Tibial artery (tissue), 4 donors: ENCODE measurements at regions not wholly inside any gene's neighbourhood (a gene's known extent, or its start where the extent isn't known, plus 50 kb on each side); places are given as distances from the start of the nearest gene placed in this dataset.

Experiments used
- DNase-seq, 2 donors: peaks; one replicate each; pipeline ENCODE4 v3.0.0-alpha.2; 2019
- H3K27ac ChIP-seq, 2 donors: fragments of 200-600 bp; sonication (generic) in 1 of 2; 1 replicate in 1 of 2; 2 replicates in 1 of 2; pipeline ENCODE4 v1.5.1; 2018 to 2019; ENCODE audit warnings: mild to moderate bottlenecking in 1 of 2
- H3K27me3 ChIP-seq, 2 donors: fragments of 200-600 bp; sonication (generic) in 1 of 2; one replicate each; pipeline versions ENCODE4 v1.5.1 to v1.6.0; 2016 to 2019
- H3K36me3 ChIP-seq, 3 donors: fragments of 200-600 bp; sonication (generic) in 2 of 3; one replicate each; pipeline ENCODE4 v1.5.1; 2016 to 2019; ENCODE audit warnings: mild to moderate bottlenecking in 2 of 3
- H3K4me1 ChIP-seq, 4 donors: fragments of 200-600 bp; sonication (generic) in 2 of 4; 1 replicate in 3 of 4; 2 replicates in 1 of 4; pipeline ENCODE4 v1.5.1; 2016 to 2019
- H3K4me3 ChIP-seq, 2 donors: fragments of 200-600 bp; sonication (generic) in 1 of 2; 1 replicate in 1 of 2; 2 replicates in 1 of 2; pipeline ENCODE4 v1.5.1; 2018 to 2019; ENCODE audit warnings: mild to moderate bottlenecking in 2 of 2
- H3K9me3 ChIP-seq, 3 donors: fragments of 200-600 bp; sonication (generic) in 1 of 3; one replicate each; pipeline ENCODE4 v1.5.1; 2016 to 2019
- CTCF ChIP-seq, 2 experiments: fragments of 200-600 bp in 1 of 2; fragments of 450-650 bp in 1 of 2; IDR thresholded peaks; one replicate each; pipeline ENCODE4 v1.5.1; 2017 to 2019; ENCODE audit warnings: antibody characterized with exemption in 2 of 2, mild to moderate bottlenecking in 1 of 2, moderate library complexity in 1 of 2
- intact Hi-C: fragments of 100-400 bp; cut with DNase I; formaldehyde crosslinking; loops from one replicate; pipeline ENCODE4 v1.15.0; 2023; ENCODE audit warnings: low total_unique reads

GRCh38 chr9:89702401-89702800 lies 97.6 kb downstream of the GADD45G start:
- Histone ChIP-seq H3K36me3 (no peaks in the 10 kb centered on the region), H3K9me3 (no peaks in the 10 kb centered on the region), H3K4me1 (peaks cover 0 to 6% (median 0%) of the 10 kb centered on the region in 4 donors), H3K27ac (no peak overlapping the region), H3K27me3 (peaks cover 0 to 10% of the 10 kb centered on the region in 2 donors), H3K4me3 (no peak overlapping the region)
- no peak for DNase-seq
- intact Hi-C loops = no loop called here
- no peak for TF ChIP-seq CTCF (IDR thresholded peaks at IDR 0.05)

GRCh38 chr9:89705651-89706050 lies 100.8 kb downstream of the GADD45G start:
- Histone ChIP-seq H3K27ac (no peak overlapping the region), H3K4me1 (peaks cover 0 to 6% (median 0%) of the 10 kb centered on the region in 4 donors), H3K4me3 (no peak overlapping the region), H3K27me3 (peaks cover 0 to 10% of the 10 kb centered on the region in 2 donors), H3K9me3 (no peaks in the 10 kb centered on the region), H3K36me3 (no peaks in the 10 kb centered on the region)
- DNase-seq = no peak
- TF ChIP-seq CTCF (IDR thresholded peaks at IDR 0.05) = no peak
- intact Hi-C loops = no loop called here

GRCh38 chr9:89706086-89706485 lies 101.3 kb downstream of the GADD45G start:
- intact Hi-C loops = no loop called here
- H3K9me3 ChIP-seq = no peaks in the 10 kb centered on the region
- no peaks in the 10 kb centered on the region for H3K36me3 ChIP-seq

GRCh38 chr9:89706731-89707191 lies 101.9 kb downstream of the GADD45G start:
- DNase-seq = no peak

More at GRCh38 chr9:89706086-89706485, 101.3 kb downstream of the GADD45G start:
- no peak for TF ChIP-seq CTCF (IDR thresholded peaks at IDR 0.05)
- Histone ChIP-seq H3K27me3 (peaks cover 0 to 10% of the 10 kb centered on the region in 2 donors), H3K27ac (no peak overlapping the region), H3K4me1 (peaks cover 0 to 6% (median 0%) of the 10 kb centered on the region in 4 donors), H3K4me3 (no peak overlapping the region)
- DNase-seq = no peak

GRCh38 chr9:89710697-89711096 lies 105.9 kb downstream of the GADD45G start:
- DNase-seq = no peak

More at GRCh38 chr9:89706731-89707191, 101.9 kb downstream of the GADD45G start:
- Histone ChIP-seq H3K27ac (no peak overlapping the region), H3K36me3 (no peaks in the 10 kb centered on the region), H3K27me3 (peaks cover 0 to 4% of the 10 kb centered on the region in 2 donors), H3K4me1 (peaks cover 0 to 6% (median 0%) of the 10 kb centered on the region in 4 donors), H3K4me3 (no peak overlapping the region), H3K9me3 (no peaks in the 10 kb centered on the region)
- TF ChIP-seq CTCF (IDR thresholded peaks at IDR 0.05) = no peak
- intact Hi-C loops = no loop called here

More at GRCh38 chr9:89710697-89711096, 105.9 kb downstream of the GADD45G start:
- Histone ChIP-seq H3K27me3 (no peaks in the 10 kb centered on the region), H3K27ac (no peak overlapping the region), H3K36me3 (no peaks in the 10 kb centered on the region), H3K4me1 (peaks cover 0 to 6% (median 0%) of the 10 kb centered on the region in 4 donors), H3K4me3 (no peak overlapping the region), H3K9me3 (no peaks in the 10 kb centered on the region)
- no peak for TF ChIP-seq CTCF (IDR thresholded peaks at IDR 0.05)
- intact Hi-C loops = loop anchor here (10.0 kb wide), 1 partner anchor 124 kb away; no protein-coding TSS in a partner anchor
